ENCODE measurements at regions not wholly inside any gene's neighbourhood (a gene's known extent, or its start where the extent isn't known, plus 50 kb on each side); places are given as distances from the start of the nearest gene placed in this dataset.
"Not testable (repeated sequence)": the region's sequence is repeated elsewhere in the genome, so short reads cannot be mapped to it uniquely, and the experiment has no call there.

DNA sequence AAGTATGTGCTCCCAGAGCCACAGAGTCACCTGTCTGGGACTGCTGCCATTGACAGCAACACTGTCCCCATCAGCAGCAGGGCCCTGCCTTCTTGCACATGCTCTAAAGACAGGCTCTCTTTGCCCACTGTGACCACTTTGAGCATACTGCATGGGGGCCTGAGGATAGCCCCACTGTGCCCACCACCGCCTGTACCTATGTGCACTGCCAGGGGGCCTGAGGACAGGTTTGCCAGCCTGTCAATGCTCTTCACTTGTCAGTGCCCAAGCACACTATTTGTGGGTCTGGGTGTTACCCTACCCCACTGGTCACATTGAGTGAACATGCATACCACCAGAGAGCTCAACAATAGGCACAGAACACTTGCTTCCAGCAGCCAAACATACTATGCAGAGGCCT lies 1137.0 kb upstream of the FANCL start:
- DNase-seq: no peak

DNA sequence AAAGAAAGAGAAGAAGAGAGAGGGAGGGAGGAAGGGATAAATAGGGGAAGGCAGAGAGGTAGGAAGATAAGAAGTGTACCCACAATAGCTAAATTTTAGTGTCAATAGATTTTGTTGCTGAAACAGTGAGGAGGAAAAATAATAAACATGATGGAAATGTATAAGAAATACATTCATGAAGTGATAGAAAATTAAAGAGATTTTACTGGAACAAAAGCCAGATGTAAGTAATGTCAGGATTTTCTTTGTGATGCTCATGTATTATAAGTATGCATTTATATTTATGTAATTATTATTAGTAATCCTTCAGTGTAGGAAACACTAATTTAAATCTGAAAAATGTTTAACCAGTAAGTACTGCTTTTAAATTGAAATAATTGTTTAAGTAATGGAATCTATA lies 1125.2 kb upstream of the FANCL start:
- DNase-seq: no peak

- no peak for DNase-seq
These were observed 1113.4 kb upstream of the FANCL start for GRCh38 chr2:59354498-59354897.

- no peak for DNase-seq
These were observed 1112.3 kb upstream of the FANCL start for GRCh38 chr2:59353306-59353921.

GRCh38 chr2:59342166-59342565 lies 1101.0 kb upstream of the FANCL start:
- DNase-seq: no peak

DNA sequence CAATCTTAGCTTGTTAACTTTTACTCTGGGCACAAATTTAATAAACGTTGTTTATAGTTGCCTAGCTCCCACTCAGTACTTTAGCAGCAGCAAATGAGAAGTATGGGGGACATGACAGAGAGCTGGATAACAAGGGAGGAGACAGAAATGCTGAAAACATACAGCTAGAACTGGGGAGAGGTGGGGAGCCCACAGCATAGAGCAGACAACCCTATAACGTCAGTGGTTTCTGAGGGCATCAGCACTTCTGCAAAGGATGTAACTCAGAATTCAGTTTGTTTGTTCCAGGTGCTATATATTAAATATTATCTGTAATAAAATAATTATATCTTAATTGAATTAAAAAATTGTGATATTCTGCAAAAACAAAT lies 1098.7 kb upstream of the FANCL start:
- DNase-seq: no peak

- no peak for DNase-seq
These were observed 1098.2 kb upstream of the FANCL start for GRCh38 chr2:59339121-59339836.

- no peak for DNase-seq
These were observed 1091.9 kb upstream of the FANCL start for GRCh38 chr2:59333007-59333406.

GRCh38 chr2:59326581-59327365 lies 1085.6 kb upstream of the FANCL start:
- DNase-seq: not testable (repeated sequence)

- no peak for DNase-seq
These were observed 1081.7 kb upstream of the FANCL start for GRCh38 chr2:59322870-59323269.

GRCh38 chr2:59322005-59322404 lies 1080.9 kb upstream of the FANCL start:
- DNase-seq: no peak

DNA sequence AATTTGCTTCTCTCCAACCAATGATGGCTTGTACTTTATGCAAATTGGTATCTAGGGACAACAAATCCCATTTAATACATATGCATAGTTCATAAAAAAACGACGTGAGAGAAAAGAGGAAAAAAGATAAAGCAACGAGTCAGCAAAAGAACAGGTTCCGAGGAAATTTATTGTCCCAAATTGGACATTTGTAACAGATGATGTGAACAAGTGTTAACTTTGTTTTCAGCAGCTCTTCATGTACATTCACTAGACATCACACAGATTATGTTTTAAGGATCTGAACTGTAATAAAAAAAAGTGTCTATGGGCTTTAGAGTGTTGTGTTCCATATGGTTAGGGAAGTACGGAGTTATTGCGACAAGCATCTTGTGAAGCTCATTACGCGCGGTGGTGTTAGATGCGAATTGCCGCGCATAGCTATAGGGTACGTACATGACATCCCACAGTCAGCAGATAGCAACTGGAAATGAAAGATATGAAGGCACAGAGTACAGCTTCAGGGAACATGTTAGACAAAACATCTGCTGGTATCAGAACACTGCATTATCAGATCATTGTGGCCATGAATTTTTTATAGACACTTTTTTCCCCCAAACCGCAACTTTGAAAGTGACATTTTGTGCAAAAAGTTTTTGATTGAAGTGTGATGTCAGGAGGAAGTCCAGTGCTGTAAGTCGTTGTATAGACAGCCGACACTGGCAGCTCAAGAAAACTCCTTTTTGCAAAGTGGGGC lies 1073.1 kb upstream of the FANCL start:
- no peak for DNase-seq

DNA sequence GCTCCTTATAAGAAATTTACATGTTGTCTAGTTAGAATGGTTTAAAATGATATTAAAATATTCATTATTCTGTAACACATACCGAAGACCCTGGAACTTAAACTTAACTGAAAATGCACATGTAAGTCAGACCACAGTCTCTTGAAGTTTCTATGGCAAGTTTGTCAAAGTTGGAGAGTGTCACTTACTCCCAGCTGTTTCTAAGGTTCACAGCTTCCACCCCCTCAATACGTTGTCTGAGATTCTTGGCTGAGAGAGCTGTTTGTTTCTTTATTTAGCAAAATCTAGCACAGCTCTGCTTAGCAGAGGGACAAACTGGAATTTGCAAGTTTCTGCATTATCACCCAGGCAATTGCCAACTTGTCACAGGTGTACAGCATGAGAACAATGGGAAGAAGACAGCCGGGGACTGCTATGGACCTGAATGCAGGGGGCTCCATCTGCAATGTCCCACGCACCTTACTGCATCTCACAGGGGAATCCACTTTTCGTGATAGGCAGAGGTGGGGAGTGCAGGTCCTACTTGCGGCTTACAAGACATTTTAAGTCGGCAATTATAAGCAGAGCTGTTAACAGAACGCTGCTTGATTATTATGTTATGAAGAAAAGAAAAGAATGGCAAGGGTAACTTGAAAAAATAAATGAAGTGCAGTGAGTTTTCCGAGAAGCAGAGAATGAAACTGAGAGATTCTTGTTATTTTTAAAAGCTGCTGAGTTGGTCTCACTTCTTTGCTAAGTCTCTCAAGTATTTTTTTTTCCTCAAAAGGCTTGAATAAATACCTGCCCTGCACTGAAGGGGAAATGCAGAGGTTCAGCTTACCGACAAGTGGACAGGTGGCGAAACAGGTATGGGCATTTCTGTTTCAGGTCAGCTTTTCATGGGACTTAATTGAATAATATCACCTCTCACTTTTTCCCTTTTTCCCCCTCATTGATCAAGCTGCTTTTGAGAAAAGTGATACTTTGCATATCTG lies 1072.1 kb upstream of the FANCL start:
- no peak for DNase-seq

- no peak for DNase-seq
These were observed 1070.9 kb upstream of the FANCL start for GRCh38 chr2:59312029-59312428.

- DNase-seq: no peak
These were observed 1067.0 kb upstream of the FANCL start for GRCh38 chr2:59308108-59308507.

DNA sequence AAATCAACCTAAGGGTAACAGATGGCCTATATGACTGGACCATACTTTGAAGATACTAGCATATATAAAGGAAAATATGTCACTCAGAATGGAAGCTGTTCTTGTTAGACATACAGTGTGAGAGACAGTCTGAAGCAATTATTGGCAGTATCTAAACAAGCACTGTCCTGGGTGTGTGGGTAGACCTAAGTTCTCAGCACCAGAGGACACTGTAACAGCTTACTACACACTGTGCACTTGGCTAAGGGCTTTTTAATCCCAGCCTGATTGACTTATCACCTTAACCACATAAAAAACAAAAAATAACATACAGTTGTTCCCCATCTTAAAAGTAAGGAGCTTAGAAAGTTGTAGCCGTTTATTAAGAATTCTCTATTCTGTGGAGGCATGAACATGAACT lies 1066.1 kb upstream of the FANCL start:
- DNase-seq: no peak

- DNase-seq: no peak
These were observed 1062.1 kb upstream of the FANCL start for GRCh38 chr2:59303272-59303671.

DNA sequence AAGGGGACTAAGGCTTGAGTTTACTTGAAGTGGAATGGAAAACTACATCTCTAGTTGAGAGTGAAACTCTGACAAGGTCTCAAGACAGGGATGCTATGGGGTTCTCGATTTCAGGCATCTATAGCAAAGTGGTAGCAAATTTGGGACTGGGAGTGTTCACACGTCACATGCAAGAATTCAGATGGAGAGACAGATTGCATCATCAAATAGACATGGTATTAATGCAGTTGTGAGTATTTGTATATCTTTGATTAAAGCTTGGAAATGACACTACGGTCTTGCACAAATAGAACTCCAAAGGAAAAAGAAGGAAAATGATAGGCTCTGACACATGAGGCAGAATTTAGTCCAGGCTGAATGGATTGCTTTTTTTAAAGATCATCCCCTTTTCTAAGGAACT lies 1061.6 kb upstream of the FANCL start:
- DNase-seq: no peak

DNA sequence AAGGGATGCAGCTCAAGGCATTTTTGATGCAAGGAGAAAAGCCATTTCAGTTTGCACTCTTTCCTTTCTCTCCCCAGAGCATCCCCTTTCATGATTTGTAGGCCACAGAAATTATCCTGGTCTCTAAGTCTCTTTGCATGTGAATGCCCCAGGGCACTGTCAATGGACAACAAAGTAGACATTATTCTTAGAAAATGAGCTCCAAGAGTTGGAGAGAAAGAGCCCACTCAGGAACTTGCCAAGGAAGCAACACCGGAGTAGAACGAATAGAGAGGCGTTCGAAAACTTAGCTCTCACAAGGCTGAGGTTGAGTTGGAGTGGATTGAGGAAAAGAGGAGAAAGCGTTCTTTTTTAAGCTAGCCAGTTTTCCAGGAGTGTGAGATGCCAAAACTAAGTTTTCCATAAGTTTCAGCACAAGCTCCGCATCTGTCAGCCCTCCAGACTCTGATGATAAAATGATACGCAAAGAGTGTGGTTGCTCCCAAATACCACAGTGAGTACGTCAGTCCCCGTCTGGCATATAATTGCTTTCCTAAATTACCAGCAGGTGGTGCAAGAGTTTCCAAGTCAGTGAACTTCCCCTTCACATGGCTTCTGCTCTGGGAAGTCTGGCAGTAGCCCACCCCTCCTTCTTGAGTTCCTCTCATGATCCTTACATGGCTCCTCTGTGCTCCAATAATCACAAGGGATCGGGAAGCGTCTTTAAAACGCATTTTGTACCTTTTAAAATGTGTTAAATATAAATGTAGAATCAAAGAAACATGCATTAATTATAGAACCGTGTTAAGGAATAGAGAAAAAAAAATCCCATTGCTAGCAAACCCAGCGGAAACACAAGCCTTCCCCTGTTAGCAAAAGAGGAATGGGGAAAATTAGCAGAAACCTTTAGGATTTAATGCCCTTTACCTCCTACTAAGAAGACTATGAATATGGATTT lies 1060.6 kb upstream of the FANCL start:
- DNase-seq: no peak

GRCh38 chr2:59297816-59298215 lies 1056.7 kb upstream of the FANCL start:
- no peak for DNase-seq

DNA sequence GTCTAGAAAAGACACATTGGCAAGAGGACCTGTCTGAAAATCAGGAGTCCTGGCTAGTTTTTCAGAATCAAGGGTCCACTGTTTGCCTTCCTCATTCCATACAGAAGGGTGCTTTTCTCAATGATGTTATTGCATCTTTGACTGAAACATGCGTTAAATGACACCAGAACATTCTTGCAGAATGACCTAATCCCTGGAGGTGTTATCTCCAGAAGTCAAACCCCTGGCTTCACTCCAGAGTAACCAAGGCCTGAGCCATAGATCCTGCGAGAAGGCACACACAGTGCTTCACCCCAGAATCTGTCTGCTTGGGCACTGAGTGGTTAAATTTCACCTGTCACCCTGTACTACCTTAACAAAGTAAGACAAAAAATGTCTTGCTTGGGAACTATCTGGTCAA lies 1055.2 kb upstream of the FANCL start:
- no peak for DNase-seq

Measured in stimulated activated CD4-positive, alpha-beta T cell treated with anti-CD3 and anti-CD28 coated beads, Interleukin-1b, Interleukin-23, amount 100 ng/mL, for 48 hours (primary cell).